Non-pigmented ciliary epithelial cell (primary cell): ENCODE measurements at regions not wholly inside any gene's neighbourhood (a gene's known extent, or its start where the extent isn't known, plus 50 kb on each side); places are given as distances from the start of the nearest gene placed in this dataset.

Experiments used
- DNase-seq: peaks from one replicate; pipeline ENCODE4 v3.0.0-alpha.2; 2010; ENCODE audit warnings: low read depth

DNA sequence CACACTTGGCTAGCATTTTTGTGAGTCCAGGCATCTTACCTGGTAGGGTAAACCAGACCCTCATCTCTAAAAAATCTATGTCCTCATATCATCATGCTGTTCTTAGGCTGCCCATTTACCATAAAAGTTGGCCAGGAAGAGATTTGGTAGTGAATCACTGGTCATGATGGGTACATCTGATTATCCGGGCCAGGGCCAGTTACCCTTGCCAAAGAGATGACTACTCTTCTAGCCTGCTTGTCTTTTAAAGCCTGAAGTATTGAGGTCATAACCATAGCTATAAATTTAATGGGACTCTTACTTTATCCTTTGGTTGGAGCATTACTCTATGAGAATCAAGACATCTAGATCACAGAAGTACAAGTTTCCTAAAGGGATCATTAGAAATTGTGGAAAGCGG, 276.8 kb downstream of the TENT5A start:
- no peak for DNase-seq

DNA sequence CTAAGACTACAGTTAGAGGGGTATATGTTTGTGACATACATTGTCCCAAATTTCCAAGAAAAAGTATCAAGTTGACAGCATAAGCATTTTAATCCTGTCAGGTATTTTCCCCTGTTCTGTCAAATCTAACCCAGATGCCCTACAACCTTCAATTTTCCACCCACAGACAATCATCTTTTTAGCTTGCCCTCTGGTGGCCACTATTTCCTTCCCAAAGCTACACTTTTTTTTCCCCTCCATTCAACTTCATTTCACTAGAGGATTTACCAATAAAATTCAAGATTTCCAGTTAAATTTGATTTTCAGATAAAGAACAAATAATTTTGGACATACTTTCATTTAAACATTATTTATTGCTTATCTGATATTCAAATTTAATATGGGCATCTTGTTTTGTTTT, 286.6 kb downstream of the TENT5A start:
- peak; percentile 5 for DNase-seq

DNA sequence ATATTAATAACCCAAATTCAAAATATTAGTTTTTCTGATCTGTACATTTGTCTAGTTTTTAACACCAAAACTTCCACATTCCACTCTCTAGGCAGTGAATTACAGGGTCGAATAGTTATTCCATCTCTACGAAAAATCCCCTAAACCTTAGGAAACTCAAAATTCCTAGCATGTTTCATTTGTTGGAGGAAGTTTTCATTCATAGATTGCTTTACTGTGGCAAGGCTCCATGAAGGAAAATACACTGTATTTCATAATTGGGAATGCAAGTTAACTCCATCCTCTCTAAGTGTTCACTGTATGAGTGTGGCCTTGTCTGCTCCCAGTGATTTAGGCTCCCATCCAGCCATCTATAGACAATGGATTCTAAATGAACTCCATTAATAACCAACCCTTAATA, 296.1 kb downstream of the TENT5A start:
- no peak for DNase-seq

DNA sequence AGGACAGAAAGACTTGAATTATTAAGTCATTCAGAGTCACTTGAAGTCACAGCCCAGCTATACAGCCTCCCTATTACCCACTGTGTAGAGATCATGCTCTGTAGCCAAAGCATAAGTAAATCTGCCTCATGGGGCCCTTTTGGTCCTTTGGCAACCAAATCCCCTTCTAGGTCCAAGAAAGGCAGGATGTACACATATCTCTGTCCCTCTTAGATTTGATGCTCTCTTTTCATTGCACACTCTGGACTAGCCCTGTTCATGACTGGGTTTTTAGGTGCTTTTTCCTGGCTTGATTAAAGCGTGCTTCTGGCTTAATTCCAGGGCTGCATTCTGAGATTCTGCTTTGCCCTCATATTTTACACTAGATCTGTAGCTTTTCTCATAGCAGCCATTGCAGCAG, 296.8 kb downstream of the TENT5A start:
- DNase-seq, result no peak

DNA sequence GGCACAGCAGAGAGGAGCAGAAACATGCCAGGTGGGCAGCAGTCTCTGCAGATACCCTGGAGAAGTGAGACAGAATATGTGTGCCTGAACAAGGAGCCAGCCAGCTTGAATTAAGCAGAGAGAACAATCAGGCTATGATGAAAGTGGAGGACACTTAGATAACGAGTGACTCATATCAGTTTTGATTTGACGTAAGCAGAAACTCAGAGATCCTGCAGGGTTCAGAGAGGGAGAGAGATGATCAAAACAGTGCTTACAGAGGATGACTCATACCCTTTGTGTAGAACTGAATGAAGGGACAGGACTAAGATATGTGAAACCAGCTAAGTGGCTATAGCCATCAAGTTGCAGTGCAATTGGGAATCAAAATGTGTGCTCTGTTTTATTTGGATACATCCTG, 300.7 kb downstream of the TENT5A start:
- peak; percentile 96 for DNase-seq

DNA sequence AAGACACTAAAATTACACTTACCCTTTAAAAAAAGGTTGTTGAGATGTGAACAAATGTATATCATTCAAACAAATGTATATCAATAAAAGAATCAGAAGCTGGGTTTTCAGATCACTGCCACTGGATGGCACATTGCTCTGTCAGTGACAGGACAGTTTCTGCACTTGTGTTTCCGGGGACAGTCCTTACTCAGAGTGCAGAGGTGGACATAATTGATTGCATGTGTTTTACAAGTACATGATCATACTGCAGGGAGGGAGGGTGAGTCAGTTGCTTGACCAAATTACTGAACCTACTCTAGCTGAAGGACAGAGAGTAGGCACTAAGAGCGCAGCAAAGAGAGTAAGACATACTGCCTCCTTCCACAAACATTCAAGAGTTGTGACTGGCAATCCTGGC, 302.3 kb downstream of the TENT5A start:
- peak; percentile 53 for DNase-seq

DNA sequence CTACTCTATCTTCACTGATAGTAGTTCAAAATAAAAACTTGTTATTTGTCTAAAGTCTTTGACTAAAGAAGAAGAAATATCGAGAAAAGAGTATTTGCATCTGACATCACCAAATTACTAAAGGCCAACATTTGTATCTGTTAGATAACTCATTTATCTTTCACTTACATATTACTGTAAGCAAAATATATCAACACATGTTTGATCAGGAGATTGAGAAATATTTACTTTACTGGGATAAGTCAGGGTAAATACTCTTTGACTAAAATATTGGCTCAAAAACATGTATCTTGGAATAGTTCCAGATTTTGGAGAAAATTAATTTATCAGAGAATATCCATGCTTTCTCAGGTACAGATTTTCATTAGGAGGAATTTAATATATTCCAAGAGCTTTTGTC, 306.0 kb downstream of the TENT5A start:
- no peak for DNase-seq

DNA sequence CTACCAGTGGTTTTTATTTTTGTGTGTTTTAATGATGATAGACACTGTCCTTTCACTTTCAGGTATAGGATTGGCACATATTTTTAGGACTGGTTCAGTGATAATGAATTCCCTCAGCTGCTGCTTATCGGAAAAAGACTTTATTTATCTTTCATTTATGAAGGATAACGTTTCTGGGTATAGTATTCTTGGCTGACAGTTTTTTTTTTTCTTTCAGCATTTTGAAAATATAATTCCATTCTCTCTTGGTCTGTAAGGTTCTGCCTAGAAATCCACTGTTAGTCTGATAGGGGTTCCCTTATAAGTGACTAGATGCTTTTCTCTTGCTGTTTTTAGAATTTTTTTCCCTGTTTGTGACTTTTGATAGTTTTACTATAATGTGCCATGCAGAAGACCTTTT, 313.1 kb downstream of the TENT5A start:
- no peak for DNase-seq

DNA sequence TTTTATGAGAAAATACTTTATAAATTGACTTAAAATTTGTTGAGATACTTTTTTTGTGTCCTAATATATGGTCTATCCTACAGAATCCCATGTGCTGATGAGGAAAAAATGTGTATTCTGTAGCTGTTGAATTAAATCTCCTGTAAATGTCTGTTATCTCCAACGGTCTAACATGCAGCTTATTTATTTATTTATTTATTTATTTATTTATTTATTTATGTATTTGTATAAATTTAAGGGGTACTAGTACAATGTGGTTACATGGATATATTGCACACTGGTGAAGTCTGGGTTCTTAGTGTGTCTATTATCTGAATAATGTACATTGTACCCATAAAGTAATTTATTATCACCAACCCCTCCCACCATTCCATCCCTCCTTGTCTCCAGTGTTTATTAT, 315.5 kb downstream of the TENT5A start:
- no peak for DNase-seq

DNA sequence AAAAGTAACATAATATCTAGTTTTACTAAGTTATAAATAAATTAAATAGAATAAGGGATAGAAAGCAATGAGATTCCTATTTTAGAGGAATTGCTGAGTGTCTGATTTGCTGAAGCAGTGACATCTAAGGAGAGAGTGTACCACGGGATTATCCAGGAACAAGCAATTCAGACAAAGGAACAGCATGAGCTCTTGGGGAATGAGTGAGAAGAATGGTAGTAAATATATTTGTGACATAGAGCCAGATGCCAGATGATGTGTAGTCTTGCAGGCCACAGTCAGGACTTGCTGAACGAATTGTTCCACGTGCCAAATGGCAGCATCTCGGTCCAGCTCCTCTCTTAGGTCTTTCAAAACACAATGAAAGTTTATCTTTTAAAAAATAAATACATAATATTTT, 339.2 kb downstream of the TENT5A start:
- no peak for DNase-seq

DNA sequence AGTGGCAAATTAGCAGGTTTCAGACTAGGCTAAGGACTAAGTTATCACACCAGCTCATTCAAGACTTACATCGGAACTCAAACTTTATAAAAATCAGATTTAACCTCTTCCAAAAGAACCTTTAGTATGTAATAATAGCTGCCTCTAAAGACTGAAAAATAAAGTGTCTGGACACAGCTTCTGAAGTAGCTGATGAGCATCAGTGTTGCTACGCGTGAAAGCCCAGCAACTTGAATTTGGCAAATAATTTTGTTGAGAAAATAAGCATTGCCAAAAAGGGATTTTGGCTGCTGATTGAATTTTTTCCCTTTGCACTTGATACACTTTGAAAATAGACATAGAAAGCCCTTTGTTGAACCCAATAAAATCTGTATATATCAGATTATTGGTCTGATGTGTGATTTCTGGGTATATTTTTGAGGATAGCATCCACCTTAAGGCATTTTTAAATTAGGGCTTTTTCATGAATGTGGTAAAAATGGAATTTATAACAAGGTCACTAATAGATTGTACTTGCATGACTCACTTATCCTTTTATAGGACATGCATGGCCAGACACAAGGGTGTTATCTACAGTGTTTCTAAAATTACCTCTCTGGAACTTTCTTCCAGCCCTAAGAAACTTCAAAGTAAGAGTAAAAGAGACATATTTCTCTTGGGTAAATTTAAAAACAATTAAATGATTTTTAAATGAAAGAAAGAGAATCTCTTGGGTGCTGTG, 350.4 kb downstream of the TENT5A start:
- DNase-seq, result peak; percentile 65

DNA sequence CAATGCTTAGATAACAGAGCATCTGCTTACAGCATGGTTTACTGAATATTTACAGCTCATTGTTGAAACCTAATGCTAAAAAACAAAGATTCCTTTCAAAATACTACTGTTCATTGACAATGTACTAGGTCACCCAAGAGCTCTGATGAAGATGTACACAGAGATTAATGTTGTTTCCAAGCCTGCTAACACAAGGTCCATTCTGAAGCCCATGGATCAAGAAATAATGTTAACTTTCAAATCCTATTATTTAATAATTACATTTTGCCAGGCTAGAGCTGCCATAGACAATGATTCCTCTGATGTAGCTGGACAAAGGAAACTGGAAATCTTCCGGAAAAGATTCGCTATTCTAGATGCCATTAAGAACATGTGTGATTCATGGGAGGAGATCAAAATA, 355.6 kb downstream of the TENT5A start:
- no peak for DNase-seq

DNA sequence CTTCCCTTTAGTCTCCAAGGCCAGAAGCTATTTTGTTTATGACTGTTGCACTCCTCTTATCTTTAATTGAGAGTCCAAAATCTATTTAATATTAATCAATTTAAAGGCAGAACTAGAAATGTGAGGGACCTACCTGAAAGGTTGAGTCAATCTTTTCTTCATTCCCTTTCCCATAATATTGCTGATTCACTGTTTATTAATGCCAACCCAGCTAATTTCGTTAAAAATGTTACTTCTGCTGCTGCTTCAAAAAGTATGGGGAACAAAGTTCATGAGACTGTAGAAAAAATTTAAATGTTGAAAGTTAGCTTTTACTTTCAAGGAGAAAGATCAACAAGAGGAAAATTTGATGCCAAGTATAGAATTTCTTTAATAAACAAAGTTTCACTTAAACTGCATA, 365.3 kb downstream of the TENT5A start:
- no peak for DNase-seq

DNA sequence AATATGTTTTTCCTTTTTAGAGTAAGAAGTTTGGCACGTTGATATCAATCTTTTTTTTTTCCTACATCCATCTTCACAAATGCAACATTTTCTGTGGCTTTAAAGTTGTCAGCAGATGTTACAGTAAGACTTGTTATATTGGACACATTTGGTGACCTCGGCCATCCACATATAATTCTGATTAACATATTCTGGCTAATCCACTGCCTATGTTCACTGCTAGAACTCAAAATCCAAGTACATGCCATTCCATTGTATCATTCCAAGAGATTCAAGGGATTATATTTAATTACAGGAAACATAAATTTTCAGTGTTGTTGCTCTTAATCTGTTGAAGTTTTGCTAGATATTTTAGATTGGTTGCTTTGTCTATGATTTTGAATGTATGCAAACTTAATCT, 367.6 kb downstream of the TENT5A start:
- DNase-seq, result no peak

DNA sequence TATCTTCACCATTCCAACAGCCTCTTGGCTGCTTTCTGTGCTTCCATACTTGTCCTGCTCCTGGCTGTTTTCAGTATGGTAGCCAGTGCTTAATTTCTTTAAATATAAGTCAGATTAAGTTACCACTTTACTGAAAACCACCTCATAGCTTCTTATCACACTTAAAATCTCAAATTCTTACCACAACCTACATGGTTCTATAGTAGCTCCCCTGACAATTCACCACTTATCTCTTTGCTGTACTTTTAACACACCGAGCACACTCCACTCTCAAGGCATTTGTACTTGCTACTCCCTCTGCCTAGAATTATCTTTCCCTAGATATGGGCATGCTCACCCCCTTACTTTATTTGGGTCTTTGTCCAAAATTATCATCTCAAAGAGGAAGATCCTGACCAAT, 369.0 kb downstream of the TENT5A start:
- no peak for DNase-seq

DNA sequence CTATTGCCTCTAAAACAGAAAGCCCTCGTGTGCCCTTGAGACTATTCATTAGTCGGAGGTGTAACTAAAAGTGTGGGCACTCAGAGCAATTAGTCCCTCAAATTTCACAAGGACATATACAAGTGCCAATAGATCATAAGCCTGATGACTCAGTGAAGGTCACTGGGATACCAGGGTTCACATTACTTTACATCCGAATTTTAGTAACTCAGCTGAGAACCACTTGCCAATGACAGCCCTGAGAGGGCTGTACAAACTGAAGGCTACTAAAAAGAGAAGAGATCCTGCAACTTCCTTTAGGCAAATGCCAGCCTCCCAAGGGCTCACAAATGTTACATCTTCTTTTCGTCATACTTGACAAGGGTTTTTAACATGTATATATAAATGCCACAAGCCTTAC, 369.6 kb downstream of the TENT5A start:
- no peak for DNase-seq

DNA sequence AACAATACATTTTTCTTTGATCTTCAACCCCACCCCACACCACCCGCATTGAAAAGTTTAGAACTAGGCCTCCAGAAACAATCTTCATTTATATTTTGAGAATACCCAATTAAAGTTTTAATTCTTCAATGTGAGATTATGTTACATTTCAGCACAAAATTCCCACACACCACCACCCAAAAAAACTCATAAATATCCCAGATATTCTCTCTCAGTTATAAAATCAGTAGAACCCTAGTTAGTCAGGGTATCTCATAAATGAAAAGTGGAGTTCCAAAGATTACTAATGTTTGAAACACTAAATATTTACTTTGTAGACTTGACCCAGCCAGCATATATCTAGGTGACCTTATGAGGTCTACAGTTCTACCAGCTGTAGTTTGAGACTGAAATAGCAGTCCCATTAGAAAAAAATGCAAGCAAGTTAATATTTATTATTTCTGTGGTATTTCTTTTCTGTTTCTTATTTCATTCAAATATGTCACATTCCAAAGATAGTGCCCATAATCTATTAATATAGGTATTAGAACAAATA, 371.0 kb downstream of the TENT5A start:
- no peak for DNase-seq

DNA sequence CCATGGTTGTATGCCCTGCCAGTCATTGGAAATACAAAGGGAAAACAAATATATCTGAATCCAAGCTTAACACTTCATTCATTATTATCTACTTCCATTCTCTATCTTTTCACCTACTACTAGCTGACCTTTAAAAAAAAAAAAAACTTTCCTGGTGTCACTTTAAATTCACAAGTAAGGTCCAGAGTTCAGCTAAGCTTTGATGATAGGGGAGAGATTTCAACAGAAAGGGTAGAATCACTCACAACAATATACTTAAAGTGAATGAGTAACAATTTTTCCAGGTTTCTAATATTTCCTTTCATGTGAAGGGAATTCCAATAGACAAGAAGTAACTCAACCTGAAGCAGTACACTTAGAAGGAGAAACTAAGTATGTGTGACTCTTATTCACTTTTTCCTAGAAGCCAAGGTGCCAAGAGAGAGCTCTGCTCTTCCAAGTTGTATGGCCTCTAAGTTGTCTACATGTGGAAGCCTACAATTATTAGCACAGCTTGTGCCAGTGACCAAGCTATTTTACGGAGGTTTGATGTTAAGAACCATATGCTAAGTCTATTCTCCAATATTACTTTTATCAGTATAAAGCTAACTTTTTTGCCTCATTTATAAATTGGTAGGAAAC, 371.7 kb downstream of the TENT5A start:
- no peak for DNase-seq

DNA sequence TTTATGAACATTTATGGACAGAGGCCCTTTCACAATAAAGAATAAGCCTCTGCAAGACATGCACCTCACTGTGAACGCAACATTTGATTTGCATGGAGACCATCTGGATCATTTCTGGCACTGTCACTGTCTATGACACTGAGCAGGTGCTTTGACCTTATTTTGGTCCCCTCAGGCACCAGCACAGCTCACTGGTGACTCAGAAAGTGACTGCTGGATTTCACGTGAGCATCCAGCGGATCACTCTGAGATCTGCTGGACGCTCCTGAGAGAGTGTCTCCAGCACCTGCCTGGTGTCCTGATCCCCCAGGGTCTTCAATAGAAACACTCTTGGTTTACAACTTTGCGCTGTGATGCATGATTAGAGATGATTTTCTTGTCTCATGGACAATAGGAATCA, 375.7 kb downstream of the TENT5A start:
- no peak for DNase-seq

DNA sequence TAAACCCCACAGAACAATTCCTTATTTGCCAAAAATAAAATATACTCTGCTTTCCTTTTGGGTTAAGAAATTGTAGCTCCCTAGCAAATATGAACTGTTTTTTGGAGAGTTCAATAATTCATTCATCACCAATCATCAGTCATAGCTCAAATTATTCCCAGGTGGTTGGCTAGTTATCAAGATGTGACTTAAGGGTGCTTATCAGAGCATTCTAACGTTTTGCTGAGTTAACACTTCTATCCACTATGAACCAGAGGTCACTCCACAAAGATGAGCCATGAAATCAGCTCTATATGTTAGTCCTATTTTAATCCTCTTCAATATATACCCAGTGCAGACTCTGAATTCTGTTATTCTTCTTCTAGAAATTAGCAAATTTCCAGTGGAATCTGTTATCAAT, 379.1 kb downstream of the TENT5A start:
- DNase-seq, result no peak

DNA sequence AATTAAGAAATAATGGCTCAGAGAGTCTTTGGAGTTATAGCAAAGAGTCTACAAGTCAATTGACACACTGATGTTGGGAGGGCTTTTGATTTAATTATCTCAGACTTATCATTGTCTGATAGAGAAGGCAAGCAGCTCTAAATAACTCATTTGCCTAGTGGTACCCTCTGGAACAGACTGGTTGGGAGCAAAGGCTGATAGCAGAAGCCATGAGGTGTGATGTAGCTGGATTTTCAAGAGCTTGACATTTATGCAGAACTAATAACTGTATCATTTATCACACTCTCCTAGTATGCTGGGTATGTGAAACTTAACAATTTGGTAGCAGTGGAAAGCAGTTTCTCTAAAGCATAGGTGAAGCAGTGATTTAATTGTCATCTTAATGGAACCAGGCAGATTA, 380.6 kb downstream of the TENT5A start:
- DNase-seq, result no peak

DNA sequence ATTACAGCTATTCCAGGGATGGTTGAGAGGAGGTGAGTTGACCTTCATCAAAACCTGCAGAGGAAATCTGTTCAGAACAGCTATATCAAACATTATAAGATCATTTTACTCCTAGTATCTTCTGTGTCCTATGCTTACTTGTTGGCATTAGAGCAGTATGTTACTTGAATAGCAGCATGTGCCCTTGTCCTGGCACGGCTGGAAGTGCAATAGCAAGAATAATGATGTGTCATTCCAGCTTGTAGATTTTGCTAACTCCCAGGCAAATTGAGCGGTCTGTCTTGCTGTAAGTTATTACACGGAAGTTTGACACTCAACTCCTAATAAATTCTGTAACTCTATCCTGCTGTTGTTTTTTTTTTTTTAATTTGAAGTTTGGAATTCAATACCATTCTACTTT, 385.5 kb downstream of the TENT5A start:
- no peak for DNase-seq

DNA sequence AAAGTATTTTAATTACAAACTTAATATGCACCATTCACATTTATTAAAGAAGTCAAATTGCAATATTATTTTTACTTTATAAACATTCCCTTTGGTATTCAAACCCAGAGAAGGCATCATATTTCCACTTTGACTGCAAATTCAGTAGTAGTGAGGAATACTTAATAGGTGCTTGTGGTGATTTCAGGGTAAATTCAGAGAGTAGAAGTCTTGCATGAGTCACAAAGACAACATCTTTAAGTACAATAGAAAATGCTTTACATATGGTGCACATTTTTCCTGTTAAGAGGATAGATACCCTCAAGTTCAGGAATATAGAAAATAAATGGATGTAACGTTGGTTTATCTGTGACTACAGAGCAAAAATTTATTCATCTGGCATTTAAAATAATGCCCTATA, 390.2 kb downstream of the TENT5A start:
- DNase-seq, result peak; percentile 55

DNA sequence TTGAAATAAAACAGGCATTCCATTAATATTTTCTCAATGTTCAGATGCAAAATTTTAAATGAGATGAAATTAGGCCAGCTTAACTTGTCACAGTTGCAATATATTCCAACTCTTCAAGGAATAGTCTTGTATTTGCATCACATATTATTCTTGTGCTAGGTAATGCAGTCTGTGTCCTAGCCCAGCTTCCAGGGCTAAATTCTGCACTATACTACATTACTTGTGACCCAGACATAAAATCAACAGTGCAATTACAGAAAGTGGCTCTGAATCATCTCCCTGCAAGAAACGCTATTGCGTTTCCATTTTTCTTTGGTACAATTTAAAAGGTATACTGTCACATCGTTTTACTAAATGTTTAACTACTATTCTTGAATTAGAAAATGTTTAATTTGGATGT, 399.2 kb downstream of the TENT5A start:
- DNase-seq, result no peak
